A549 (cell line): ENCODE measurements at regions not wholly inside any gene's neighbourhood (a gene's known extent, or its start where the extent isn't known, plus 50 kb on each side); places are given as distances from the start of the nearest gene placed in this dataset.

ENCODE experiments used
- CHD4 ChIP-seq: fragments of 200-600 bp; sonication (generic); IDR thresholded peaks from 2 replicates; pipeline ENCODE4 v1.6.1; 2016; ENCODE audit warnings: antibody characterized with exemption, mild to moderate bottlenecking, borderline replicate concordance
- MAX ChIP-seq: IDR thresholded peaks from 2 replicates; pipeline ENCODE4 v1.6.1; 2012

- TF ChIP-seq CHD4 = no peak
- no peak for TF ChIP-seq MAX
Observed at GRCh38 chr21:14603202-14603601, 57.1 kb upstream of the SAMSN1 start.
